ENCODE measurements at regions not wholly inside any gene's neighbourhood (a gene's known extent, or its start where the extent isn't known, plus 50 kb on each side); places are given as distances from the start of the nearest gene placed in this dataset.

DNA sequence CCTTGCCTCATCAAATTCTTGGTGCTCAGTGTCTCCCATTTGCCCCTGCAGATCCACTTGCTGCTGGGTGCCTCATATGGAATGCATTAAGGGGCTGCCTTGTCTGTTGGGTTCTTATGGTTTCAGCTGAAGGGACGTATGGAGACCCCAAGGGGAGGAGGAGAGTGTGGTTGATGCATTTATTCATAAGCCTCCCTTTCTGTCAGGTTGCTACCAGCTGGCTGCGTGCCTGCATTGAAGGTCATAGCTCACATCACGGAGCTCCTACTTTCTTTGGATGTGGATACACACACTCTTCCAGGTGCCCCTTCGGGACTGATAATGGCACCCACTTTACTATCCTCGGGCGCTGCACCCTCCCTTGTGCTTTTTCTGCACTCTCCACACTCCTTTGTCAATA is 377.9 kb downstream of the SLC4A3 start:
- TF ChIP-seq POLR2AphosphoS5 (IDR thresholded peaks at IDR 0.05) = no peak
- no peak for TF ChIP-seq POLR2A (IDR thresholded peaks at IDR 0.05)
- Histone ChIP-seq H3K4me3 (no peak overlapping the region), H3K27me3 (replicated peaks; ENCODE audit: insufficient read depth) (no peaks in the 10 kb centered on the region), H3K36me3 (no peaks in the 10 kb centered on the region), H3K27ac (no peak overlapping the region), H3K9me3 (no peaks in the 10 kb centered on the region), H3K4me1 (replicated peaks) (no peaks in the 10 kb centered on the region)
- intact Hi-C loops (cut with DNase I) = no loop called here
- no peak for DNase-seq (ENCODE audit: low spot score)
- 92% methylated on average over 6 of the region's 6 CpGs for WGBS

DNA sequence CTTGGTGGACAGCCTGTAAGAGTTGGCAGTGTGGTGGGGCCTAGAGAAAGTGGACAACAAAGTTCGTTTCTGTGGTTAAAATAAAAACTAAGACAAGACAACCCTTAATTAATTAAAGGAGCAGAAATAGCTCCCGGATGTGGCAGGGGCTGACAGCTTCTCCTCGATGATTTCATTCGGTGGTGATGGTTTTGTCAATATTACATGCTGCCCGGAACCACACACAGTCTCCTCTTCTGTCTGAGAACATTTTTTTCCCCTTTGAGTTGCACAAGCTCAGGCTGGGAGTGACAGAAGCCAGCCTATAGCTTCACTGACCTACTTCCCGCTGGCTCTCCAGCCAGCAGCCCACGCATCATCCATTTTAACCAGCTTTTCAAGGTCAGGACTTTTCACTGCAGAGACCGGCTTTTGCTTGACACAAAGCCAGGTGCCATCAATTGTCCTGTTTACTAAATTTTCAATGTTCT is 378.8 kb downstream of the SLC4A3 start:
- Histone ChIP-seq H3K27me3 (replicated peaks; ENCODE audit: insufficient read depth) (no peaks in the 10 kb centered on the region), H3K36me3 (no peaks in the 10 kb centered on the region), H3K4me3 (no peak overlapping the region), H3K27ac (no peak overlapping the region), H3K4me1 (replicated peaks) (no peaks in the 10 kb centered on the region), H3K9me3 (no peaks in the 10 kb centered on the region)
- DNase-seq (ENCODE audit: low spot score) = no peak
- intact Hi-C loops (cut with DNase I) = no loop called here
- no peak for TF ChIP-seq CTCF (IDR thresholded peaks at IDR 0.05)
- 62% methylated on average over 8 of the region's 8 CpGs for WGBS

DNA sequence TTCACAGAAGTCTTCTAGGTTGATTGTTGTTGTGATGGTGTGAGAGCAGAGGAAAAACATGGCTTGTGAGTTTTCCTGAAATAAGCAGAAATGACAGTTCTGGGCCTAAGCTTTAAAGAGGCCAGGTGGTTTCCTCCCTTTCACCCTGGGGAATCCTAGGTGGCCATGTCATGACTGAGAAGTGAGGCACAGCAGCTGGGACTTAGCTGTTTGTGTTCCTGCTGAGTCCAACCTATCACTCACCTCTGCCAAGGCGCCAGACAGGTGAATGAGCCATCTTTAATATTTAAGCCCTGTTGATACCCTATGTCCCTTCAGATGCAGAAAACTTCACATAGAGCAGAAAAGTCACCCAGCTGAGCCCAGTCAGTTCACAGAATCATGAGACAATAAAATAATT is 384.4 kb downstream of the SLC4A3 start:
- no peaks in the 10 kb centered on the region for H3K27me3 ChIP-seq (replicated peaks; ENCODE audit: insufficient read depth)
- WGBS = 100% methylated on average over 1 of the region's 1 CpG
- no peak overlapping the region for H3K4me3 ChIP-seq
- H3K9me3 ChIP-seq = no peaks in the 10 kb centered on the region
- H3K36me3 ChIP-seq = no peaks in the 10 kb centered on the region
- intact Hi-C loops (cut with DNase I) = no loop called here
- TF ChIP-seq POLR2AphosphoS5 (IDR thresholded peaks at IDR 0.05) = no peak
- TF ChIP-seq CTCF (IDR thresholded peaks at IDR 0.05) = no peak
- TF ChIP-seq POLR2A (IDR thresholded peaks at IDR 0.05) = no peak
- no peaks in the 10 kb centered on the region for H3K4me1 ChIP-seq (replicated peaks)
- DNase-seq (ENCODE audit: low spot score) = no peak
- H3K27ac ChIP-seq = no peak overlapping the region

DNA sequence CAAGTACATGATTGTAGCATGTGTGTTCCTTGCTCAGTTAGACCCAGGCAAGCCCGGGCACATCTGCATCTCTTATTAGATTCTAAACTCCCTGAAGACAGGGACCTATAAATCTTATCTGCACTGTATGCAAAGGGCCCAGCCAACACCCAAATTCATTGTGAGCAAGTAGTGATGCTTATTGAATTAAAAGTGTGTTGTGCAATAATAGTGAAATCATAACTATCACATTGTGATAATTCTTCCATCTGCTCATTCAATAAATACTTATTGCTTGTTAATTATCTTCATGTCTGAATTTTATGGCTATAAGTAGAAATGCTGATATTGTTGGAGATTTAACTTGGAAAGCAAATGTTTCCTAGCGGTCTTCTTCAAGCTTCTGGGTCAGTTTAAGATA is 387.5 kb downstream of the SLC4A3 start:
- Histone ChIP-seq H3K9me3 (no peaks in the 10 kb centered on the region), H3K27ac (no peak overlapping the region), H3K4me3 (no peak overlapping the region), H3K4me1 (replicated peaks) (no peaks in the 10 kb centered on the region), H3K27me3 (replicated peaks; ENCODE audit: insufficient read depth) (no peaks in the 10 kb centered on the region), H3K36me3 (no peaks in the 10 kb centered on the region)
- WGBS = 81% methylated on average over 2 of the region's 2 CpGs
- intact Hi-C loops (cut with DNase I) = no loop called here
- no peak for DNase-seq (ENCODE audit: low spot score)
- TF ChIP-seq POLR2AphosphoS5 (IDR thresholded peaks at IDR 0.05) (no peak), CTCF (IDR thresholded peaks at IDR 0.05) (no peak), POLR2A (IDR thresholded peaks at IDR 0.05) (no peak)

DNA sequence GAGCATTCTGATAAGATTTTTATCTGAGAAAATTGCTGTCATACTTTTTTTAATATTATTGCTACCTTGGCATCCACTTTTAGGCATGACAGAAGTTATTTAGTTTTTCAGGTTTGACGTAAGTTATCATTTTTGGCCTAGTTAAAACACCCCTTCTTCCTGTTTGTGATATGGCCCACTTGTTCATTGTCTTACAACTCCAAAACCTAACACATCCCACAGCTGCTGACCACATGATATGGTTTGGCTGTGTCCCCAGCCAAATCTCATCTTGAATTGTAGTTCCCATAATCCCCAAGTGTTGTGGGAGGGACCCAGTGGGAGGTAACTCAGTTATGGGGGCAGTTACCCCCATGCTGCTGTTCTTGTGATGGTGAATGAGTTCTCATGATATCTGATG is 388.1 kb downstream of the SLC4A3 start:
- 70% methylated on average over 1 of the region's 1 CpG for WGBS
- H3K27ac ChIP-seq = no peak overlapping the region
- no peaks in the 10 kb centered on the region for H3K4me1 ChIP-seq (replicated peaks)
- intact Hi-C loops (cut with DNase I) = no loop called here
- no peak for TF ChIP-seq POLR2AphosphoS5 (IDR thresholded peaks at IDR 0.05)
- H3K27me3 ChIP-seq (replicated peaks; ENCODE audit: insufficient read depth) = no peaks in the 10 kb centered on the region
- no peak overlapping the region for H3K4me3 ChIP-seq
- DNase-seq (ENCODE audit: low spot score) = no peak
- H3K9me3 ChIP-seq = no peaks in the 10 kb centered on the region
- H3K36me3 ChIP-seq = no peaks in the 10 kb centered on the region

DNA sequence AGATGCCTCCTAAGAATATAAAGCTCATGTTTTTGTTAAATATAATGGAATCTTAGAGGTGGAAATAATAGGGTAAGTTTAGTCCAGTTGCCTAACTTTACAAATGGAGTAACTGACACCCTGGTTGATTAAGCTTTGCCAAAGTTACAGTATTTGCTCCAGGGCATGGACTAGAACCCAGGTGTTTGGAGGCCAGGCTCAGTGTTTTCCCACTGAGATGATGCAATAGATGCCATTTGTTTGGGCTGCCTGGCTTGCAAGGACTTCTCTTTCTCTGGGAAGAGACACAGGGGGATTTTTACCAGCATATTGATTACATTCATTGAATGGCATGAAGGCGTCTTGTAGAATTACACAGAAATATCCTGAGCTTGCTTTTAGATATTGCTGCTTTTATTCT is 397.8 kb downstream of the SLC4A3 start:
- WGBS = 100% methylated on average over 1 of the region's 1 CpG
- Histone ChIP-seq H3K36me3 (no peaks in the 10 kb centered on the region), H3K4me1 (replicated peaks) (no peaks in the 10 kb centered on the region), H3K27ac (no peak overlapping the region), H3K9me3 (no peaks in the 10 kb centered on the region), H3K4me3 (no peak overlapping the region), H3K27me3 (replicated peaks; ENCODE audit: insufficient read depth) (no peaks in the 10 kb centered on the region)
- DNase-seq (ENCODE audit: low spot score) = no peak
- no peak for TF ChIP-seq POLR2AphosphoS5 (IDR thresholded peaks at IDR 0.05)
- TF ChIP-seq CTCF (IDR thresholded peaks at IDR 0.05) = no peak
- no peak for TF ChIP-seq POLR2A (IDR thresholded peaks at IDR 0.05)
- intact Hi-C loops (cut with DNase I) = no loop called here
